B cell (primary cell): ENCODE measurements at regions not wholly inside any gene's neighbourhood (a gene's known extent, or its start where the extent isn't known, plus 50 kb on each side); places are given as distances from the start of the nearest gene placed in this dataset.

Experiments used
- ATAC-seq: fragments of 200-7000 bp; cut with Tn5 transposase; one replicate; pipeline ENCODE4 v1.10.0; 2021; ENCODE audit warnings: low read depth, mild to moderate bottlenecking, moderate number of reproducible peaks, moderate library complexity
- CTCF ChIA-PET: fragments of 350-600 bp; sonication (Branson Sonifier 250); formaldehyde crosslinking; loops from one replicate; lab custom pipeline; 2021; ENCODE audit warnings: antibody characterized with exemption, inconsistent platforms; lab: Charles Lee
- POLR2A ChIA-PET: fragments of 350-600 bp; sonication (Branson Sonifier 250); formaldehyde crosslinking; loops from one replicate; lab custom pipeline; 2021; ENCODE audit warnings: antibody characterized with exemption; lab: Charles Lee
- DNase-seq: peaks from one replicate; pipeline ENCODE4 v3.0.0; 2013
- H2AFZ ChIP-seq: 2 replicates; pipeline ENCODE4 v1.6.1; 2012; ENCODE audit warnings: mild to moderate bottlenecking, low read depth, low read length; ENCODE audit not compliant: insufficient read depth, poor library complexity, severe bottlenecking
- H3K27ac ChIP-seq, 2 donors: 1 replicate in 1 of 2; 2 replicates in 1 of 2; pipeline ENCODE4 v1.5.1; 2012 to 2013; ENCODE audit warnings: low read length in 2 of 2, mild to moderate bottlenecking in 2 of 2, moderate library complexity in 1 of 2
- H3K27me3 ChIP-seq, 4 experiments: fragments of 200-600 bp in 1 of 4; sonication (generic) in 1 of 4; replicated peaks in 1 of 4; 1 replicate in 2 of 4; 2 replicates in 2 of 4; pipeline versions ENCODE4 v1.6.1 to v1.7.0; 2013 to 2016; ENCODE audit warnings: low read length in 3 of 4, mild to moderate bottlenecking in 2 of 4, mixed read lengths in 1 of 4, moderate library complexity in 1 of 4; ENCODE audit not compliant: insufficient read depth in 4 of 4, control insufficient read depth in 3 of 4; ENCODE audit errors: control extremely low read depth in 1 of 4
- H3K36me3 ChIP-seq, 2 experiments: replicated peaks in 1 of 2; 1 replicate in 1 of 2; 2 replicates in 1 of 2; pipeline versions ENCODE4 v1.6.1 to v1.7.1; 2013; ENCODE audit warnings: low read length in 1 of 2; ENCODE audit not compliant: insufficient read depth in 2 of 2, control insufficient read depth in 1 of 2; ENCODE audit errors: control extremely low read depth in 1 of 2, extremely low read depth in 1 of 2
- H3K4me1 ChIP-seq, 2 donors: fragments of 200-600 bp in 1 of 2; sonication (generic) in 1 of 2; 1 replicate in 1 of 2; 2 replicates in 1 of 2; pipeline versions ENCODE4 v1.5.1 to v1.6.1; 2013 to 2017; ENCODE audit warnings: low read length in 2 of 2; ENCODE audit not compliant: control insufficient read depth in 2 of 2, insufficient read depth in 2 of 2
- H3K4me2 ChIP-seq: replicated peaks from 2 replicates; pipeline ENCODE3; 2012; ENCODE audit warnings: mild to moderate bottlenecking, low read depth, low read length; ENCODE audit not compliant: poor library complexity, severe bottlenecking
- H3K4me3 ChIP-seq, 5 experiments: fragments of 200-600 bp in 1 of 5; sonication (generic) in 1 of 5; 1 replicate in 3 of 5; 2 replicates in 2 of 5; pipeline versions ENCODE4 v1.5.1 to v1.7.0; 2011 to 2016; ENCODE audit warnings: low read length in 4 of 5, mild to moderate bottlenecking in 4 of 5, low read depth in 2 of 5, control low read depth in 1 of 5, moderate library complexity in 1 of 5; ENCODE audit not compliant: insufficient read depth in 1 of 5; ENCODE audit errors: control extremely low read depth in 1 of 5, extremely low read depth in 1 of 5
- H3K79me2 ChIP-seq: fragments of 200-600 bp; sonication (generic); one replicate; pipeline ENCODE4 v1.6.0; 2016; ENCODE audit warnings: low read length; ENCODE audit not compliant: control insufficient read depth, insufficient read depth
- H3K9ac ChIP-seq: fragments of 200-600 bp; sonication (generic); 2 replicates; pipeline ENCODE4 v1.6.1; 2017; ENCODE audit warnings: mild to moderate bottlenecking, low read length, moderate library complexity
- H3K9me3 ChIP-seq, 3 donors: one replicate each; pipeline versions ENCODE4 v1.6.1 to v1.7.1; 2013; ENCODE audit warnings: low read length in 2 of 3; ENCODE audit not compliant: control insufficient read depth in 2 of 3, insufficient read depth in 1 of 3; ENCODE audit errors: control extremely low read depth in 1 of 3
- H4K20me1 ChIP-seq: 2 replicates; pipeline ENCODE4 v1.6.0; 2012; ENCODE audit warnings: mild to moderate bottlenecking, low read length; ENCODE audit not compliant: insufficient read depth, control insufficient read depth, poor library complexity, severe bottlenecking
- H3K27ac Mint-ChIP-seq: one replicate; pipeline ENCODE4 v1.8.0; 2021; ENCODE audit warnings: mixed read lengths
- H3K27me3 Mint-ChIP-seq: one replicate; pipeline ENCODE4 v1.8.0; 2021; ENCODE audit warnings: mixed read lengths
- H3K4me1 Mint-ChIP-seq: one replicate; pipeline ENCODE4 v1.8.0; 2021; ENCODE audit warnings: mixed read lengths
- H3K4me3 Mint-ChIP-seq: one replicate; pipeline ENCODE4 v1.8.0; 2021; ENCODE audit warnings: mixed read lengths
- H3K9me3 Mint-ChIP-seq: one replicate; pipeline ENCODE4 v1.8.0; 2022; ENCODE audit warnings: mixed read lengths; ENCODE audit not compliant: insufficient read depth
- EZH2 ChIP-seq: IDR thresholded peaks from 2 replicates; pipeline ENCODE4 v1.6.1; 2012; ENCODE audit warnings: borderline replicate concordance, low read depth, mild to moderate bottlenecking, moderate library complexity, low read length; ENCODE audit not compliant: insufficient read depth, poor library complexity, severe bottlenecking
- WGBS: methylation state at CpG from one replicate; pipeline ENCODE4 v1.1.5; 2013; ENCODE audit warnings: missing lambda C conversion rate; ENCODE audit not compliant: insufficient coverage; 5-methylcytosine and 5-hydroxymethylcytosine counted together
- intact Hi-C: fragments of 100-400 bp; cut with micrococcal nuclease; formaldehyde crosslinking; loops from one replicate; pipeline ENCODE4 v1.10.0; 2022
- TF ChIP-seq, protein P1 (sequence below): fragments of 200-600 bp; IDR thresholded peaks from one replicate; pipeline ENCODE4 v1.8.0; 2022; ENCODE audit warnings: antibody characterized with exemption, mild to moderate bottlenecking

DNA sequence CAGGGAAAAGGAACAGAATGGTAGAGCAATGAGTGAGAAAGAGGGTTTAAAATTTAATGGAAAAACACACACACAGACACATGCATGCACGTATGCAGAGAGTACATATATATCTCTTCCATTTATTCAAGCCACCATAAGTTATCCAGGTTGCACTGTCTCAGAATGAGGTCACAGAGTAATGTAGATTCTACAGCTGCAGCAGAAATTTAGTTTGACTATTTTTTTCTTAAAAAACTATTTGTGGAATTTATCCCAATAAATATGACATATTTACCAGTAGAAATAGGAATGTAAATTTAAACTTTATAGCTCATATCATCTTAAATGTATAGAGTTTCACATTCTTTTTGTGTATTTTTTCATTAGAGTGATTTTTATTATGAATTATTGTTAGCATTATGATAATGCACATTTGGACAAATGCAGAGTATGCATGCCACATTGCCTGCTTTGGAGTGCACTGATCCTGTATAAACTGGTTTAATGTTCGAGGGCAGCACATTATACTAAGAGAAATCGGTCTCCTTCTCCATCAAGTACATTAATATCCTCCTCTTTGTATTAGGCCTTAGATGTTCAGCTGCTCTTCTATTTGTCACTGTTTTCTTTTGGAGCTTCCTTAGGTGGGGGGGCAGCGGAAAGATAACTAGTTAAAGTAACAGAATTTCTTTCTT, 216.3 kb upstream of the TARS1 start:
- Mint-ChIP-seq H3K9me3 (peaks cover 3% of the 10 kb centered on the region), H3K4me3 (no peak overlapping the region), H3K27ac (no peak overlapping the region), H3K4me1 (no peaks in the 10 kb centered on the region), H3K27me3 (no peaks in the 10 kb centered on the region)
- TF ChIP-seq EZH2, result no peak
- TF ChIP-seq, protein P1, sequence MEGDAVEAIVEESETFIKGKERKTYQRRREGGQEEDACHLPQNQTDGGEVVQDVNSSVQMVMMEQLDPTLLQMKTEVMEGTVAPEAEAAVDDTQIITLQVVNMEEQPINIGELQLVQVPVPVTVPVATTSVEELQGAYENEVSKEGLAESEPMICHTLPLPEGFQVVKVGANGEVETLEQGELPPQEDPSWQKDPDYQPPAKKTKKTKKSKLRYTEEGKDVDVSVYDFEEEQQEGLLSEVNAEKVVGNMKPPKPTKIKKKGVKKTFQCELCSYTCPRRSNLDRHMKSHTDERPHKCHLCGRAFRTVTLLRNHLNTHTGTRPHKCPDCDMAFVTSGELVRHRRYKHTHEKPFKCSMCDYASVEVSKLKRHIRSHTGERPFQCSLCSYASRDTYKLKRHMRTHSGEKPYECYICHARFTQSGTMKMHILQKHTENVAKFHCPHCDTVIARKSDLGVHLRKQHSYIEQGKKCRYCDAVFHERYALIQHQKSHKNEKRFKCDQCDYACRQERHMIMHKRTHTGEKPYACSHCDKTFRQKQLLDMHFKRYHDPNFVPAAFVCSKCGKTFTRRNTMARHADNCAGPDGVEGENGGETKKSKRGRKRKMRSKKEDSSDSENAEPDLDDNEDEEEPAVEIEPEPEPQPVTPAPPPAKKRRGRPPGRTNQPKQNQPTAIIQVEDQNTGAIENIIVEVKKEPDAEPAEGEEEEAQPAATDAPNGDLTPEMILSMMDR, result no peak
- no peaks in the 10 kb centered on the region for H3K36me3 ChIP-seq
- no peaks in the 10 kb centered on the region for H3K4me1 ChIP-seq
- ATAC-seq (no peak), DNase-seq (no peak)
- no CpG with 5 or more reads among the region's 4 CpGs for WGBS
- H3K79me2 ChIP-seq, result no peaks in the 10 kb centered on the region
- POLR2A ChIA-PET, result no interaction called here
- no peak overlapping the region for H3K9ac ChIP-seq
- no peak overlapping the region for H3K4me2 ChIP-seq
- no peak overlapping the region for H2AFZ ChIP-seq
- no peak overlapping the region for H3K4me3 ChIP-seq
- CTCF ChIA-PET, result no interaction called here
- H3K27ac ChIP-seq, result no peak overlapping the region
- intact Hi-C loops, result no loop called here
- H3K27me3 ChIP-seq, result no peaks in the 10 kb centered on the region
- H3K9me3 ChIP-seq, result no peaks in the 10 kb centered on the region
- no peaks in the 10 kb centered on the region for H4K20me1 ChIP-seq

DNA sequence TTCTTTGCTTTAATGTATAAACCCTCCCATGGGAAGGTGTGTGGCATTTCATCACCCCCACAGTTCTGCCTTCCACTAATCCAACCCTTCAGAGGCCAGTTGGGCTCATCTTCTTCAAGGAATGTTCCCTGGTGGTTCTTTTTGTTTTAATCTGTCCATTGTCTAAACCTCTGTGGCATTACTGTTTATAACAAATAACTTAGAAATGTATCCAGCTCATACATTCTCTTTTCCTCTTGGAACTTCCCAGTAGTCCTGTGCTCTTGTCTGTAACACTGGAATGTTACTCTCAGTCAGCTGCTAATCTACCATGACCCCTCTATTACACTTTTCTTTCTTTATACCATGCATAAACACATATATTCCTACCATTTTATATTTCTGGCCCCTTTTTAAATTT, 213.5 kb upstream of the TARS1 start:
- Histone ChIP-seq H3K27ac (no peak overlapping the region), H3K79me2 (no peaks in the 10 kb centered on the region), H3K27me3 (no peaks in the 10 kb centered on the region), H3K4me2 (no peak overlapping the region), H3K9ac (no peak overlapping the region), H3K36me3 (no peaks in the 10 kb centered on the region), H3K4me3 (no peak overlapping the region), H3K9me3 (no peaks in the 10 kb centered on the region), H2AFZ (no peak overlapping the region), H4K20me1 (no peaks in the 10 kb centered on the region), H3K4me1 (no peaks in the 10 kb centered on the region)
- ATAC-seq (no peak), DNase-seq (no peak)
- intact Hi-C loops, result no loop called here
- Mint-ChIP-seq H3K27ac (no peak overlapping the region), H3K4me3 (no peak overlapping the region), H3K9me3 (peaks cover 3% of the 10 kb centered on the region), H3K27me3 (no peaks in the 10 kb centered on the region), H3K4me1 (no peaks in the 10 kb centered on the region)
- POLR2A ChIA-PET, result no interaction called here
- TF ChIP-seq, protein P1, result no peak
- no peak for TF ChIP-seq EZH2
- CTCF ChIA-PET, result no interaction called here
